GM23338 (cell line): ENCODE measurements at regions not wholly inside any gene's neighbourhood (a gene's known extent, or its start where the extent isn't known, plus 50 kb on each side); places are given as distances from the start of the nearest gene placed in this dataset.

Experiments used
- ATAC-seq: fragments of 200-7000 bp; cut with Tn5 transposase; 3 replicates; pipeline ENCODE4 v1.9.1; 2020
- DNase-seq: peaks from one replicate; pipeline ENCODE4 v3.0.0-alpha.2; 2015; ENCODE audit warnings: low spot score
- H2AFZ ChIP-seq: fragments of 200-600 bp; sonication (generic); 2 replicates; pipeline ENCODE4 v1.8.0; 2016; ENCODE audit warnings: antibody characterized with exemption, mild to moderate bottlenecking, moderate library complexity
- H3F3A ChIP-seq: fragments of 200-600 bp; sonication (generic); replicated peaks from 2 replicates; pipeline ENCODE4 v1.8.0; 2017; ENCODE audit warnings: antibody characterized with exemption, mixed run types, low read depth
- H3K27ac ChIP-seq: fragments of 200-600 bp; sonication (generic); 2 replicates; pipeline ENCODE4 v1.6.1; 2016; ENCODE audit warnings: low read depth
- H3K27me3 ChIP-seq: fragments of 200-600 bp; sonication (generic); 2 replicates; pipeline ENCODE4 v1.8.0; 2016; ENCODE audit warnings: mild to moderate bottlenecking, mixed run types, moderate library complexity; ENCODE audit not compliant: insufficient read depth
- H3K36me3 ChIP-seq: fragments of 200-600 bp; sonication (generic); 2 replicates; pipeline ENCODE4 v1.8.0; 2016; ENCODE audit warnings: mild to moderate bottlenecking; ENCODE audit not compliant: insufficient read depth
- H3K4me1 ChIP-seq: fragments of 200-600 bp; sonication (generic); 2 replicates; pipeline ENCODE4 v1.8.0; 2016; ENCODE audit warnings: mild to moderate bottlenecking, moderate library complexity; ENCODE audit not compliant: insufficient read depth
- H3K4me2 ChIP-seq: fragments of 200-600 bp; sonication (generic); 2 replicates; pipeline ENCODE4 v1.7.1; 2017; ENCODE audit warnings: mixed run types
- H3K4me3 ChIP-seq: fragments of 200-600 bp; sonication (generic); 2 replicates; pipeline ENCODE4 v1.6.1; 2016; ENCODE audit warnings: mixed run types
- H3K79me2 ChIP-seq: fragments of 200-600 bp; sonication (generic); replicated peaks from 2 replicates; pipeline ENCODE4 v1.8.0; 2017; ENCODE audit warnings: mild to moderate bottlenecking; ENCODE audit not compliant: insufficient read depth
- H3K9me2 ChIP-seq: fragments of 200-600 bp; sonication (generic); 2 replicates; pipeline ENCODE4 v1.8.0; 2017; ENCODE audit not compliant: insufficient read depth
- H4K20me1 ChIP-seq: fragments of 200-600 bp; sonication (generic); replicated peaks from 2 replicates; pipeline ENCODE4 v1.8.0; 2017; ENCODE audit warnings: mild to moderate bottlenecking; ENCODE audit not compliant: insufficient read depth
- H3K27ac Mint-ChIP-seq: 2 replicates; pipeline ENCODE4 v1.8.0; 2020; ENCODE audit warnings: inconsistent platforms, mild to moderate bottlenecking, moderate library complexity, mixed read lengths
- H3K27me3 Mint-ChIP-seq: 3 replicates; pipeline ENCODE4 v1.8.0; 2022; ENCODE audit warnings: low read depth, mild to moderate bottlenecking, moderate library complexity, mixed read lengths, inconsistent platforms; ENCODE audit not compliant: insufficient read depth, poor library complexity
- H3K36me3 Mint-ChIP-seq: 3 replicates; pipeline ENCODE4 v1.8.0; 2021; ENCODE audit warnings: low read depth, mild to moderate bottlenecking, inconsistent platforms, moderate library complexity, mixed read lengths
- H3K4me1 Mint-ChIP-seq: 3 replicates; pipeline ENCODE4 v1.8.0; 2020; ENCODE audit warnings: mild to moderate bottlenecking, inconsistent platforms, mixed read lengths
- H3K4me3 Mint-ChIP-seq: 3 replicates; pipeline ENCODE4 v1.8.0; 2021; ENCODE audit warnings: moderate library complexity, mild to moderate bottlenecking, inconsistent platforms, mixed read lengths
- H3K9me3 Mint-ChIP-seq: 3 replicates; pipeline ENCODE4 v1.8.0; 2020; ENCODE audit warnings: moderate library complexity, mild to moderate bottlenecking, inconsistent platforms, mixed read lengths
- CREB1 ChIP-seq: fragments of 250-450 bp; sonication (Bioruptor Pico); IDR thresholded peaks from 2 replicates; pipeline ENCODE4 v1.5.0; 2020; ENCODE audit warnings: low read depth, mild to moderate bottlenecking, moderate library complexity
- EZH2 ChIP-seq: fragments of 200-600 bp; sonication (generic); IDR thresholded peaks from one replicate; pipeline ENCODE4 v1.8.0; 2017; ENCODE audit warnings: antibody characterized with exemption, mild to moderate bottlenecking, low read depth; ENCODE audit not compliant: unreplicated experiment
- EZH2phosphoT487 ChIP-seq: fragments of 200-600 bp; sonication (generic); IDR thresholded peaks from one replicate; pipeline ENCODE4 v1.8.1; 2018; ENCODE audit warnings: antibody characterized with exemption; ENCODE audit not compliant: unreplicated experiment
- JUNB ChIP-seq: IDR thresholded peaks from one replicate; pipeline ENCODE4 v1.6.1; 2016; ENCODE audit warnings: antibody characterized with exemption; ENCODE audit not compliant: unreplicated experiment
- NANOG ChIP-seq: IDR thresholded peaks from 2 replicates; pipeline ENCODE4 v1.6.1; 2016; ENCODE audit warnings: antibody characterized with exemption, borderline replicate concordance
- STAT1 ChIP-seq: IDR thresholded peaks from one replicate; pipeline ENCODE4 v1.6.1; 2016; ENCODE audit warnings: antibody characterized with exemption; ENCODE audit not compliant: unreplicated experiment
- ZNF114 ChIP-seq: fragments of 250-450 bp; sonication (Bioruptor Pico); IDR thresholded peaks from 2 replicates; pipeline ENCODE4 v1.5.0; 2020; ENCODE audit warnings: mild to moderate bottlenecking, moderate library complexity
- ZNF331 ChIP-seq: fragments of 250-450 bp; sonication (Bioruptor Pico); IDR thresholded peaks from 2 replicates; pipeline ENCODE4 v1.5.0; 2020; ENCODE audit warnings: low read depth, mild to moderate bottlenecking, moderate library complexity
- TF ChIP-seq, protein P1 (sequence below): fragments of 250-450 bp; sonication (Bioruptor Pico); IDR thresholded peaks from 2 replicates; pipeline ENCODE4 v1.5.0; 2020; ENCODE audit warnings: mild to moderate bottlenecking, moderate library complexity
- TF ChIP-seq, protein P2 (sequence below): IDR thresholded peaks from 2 replicates; pipeline ENCODE4 v1.6.1; 2016; ENCODE audit warnings: antibody characterized with exemption
- TF ChIP-seq, protein P3 (sequence below): IDR thresholded peaks from one replicate; pipeline ENCODE4 v1.6.1; 2018; ENCODE audit warnings: antibody characterized with exemption; ENCODE audit not compliant: unreplicated experiment

DNA sequence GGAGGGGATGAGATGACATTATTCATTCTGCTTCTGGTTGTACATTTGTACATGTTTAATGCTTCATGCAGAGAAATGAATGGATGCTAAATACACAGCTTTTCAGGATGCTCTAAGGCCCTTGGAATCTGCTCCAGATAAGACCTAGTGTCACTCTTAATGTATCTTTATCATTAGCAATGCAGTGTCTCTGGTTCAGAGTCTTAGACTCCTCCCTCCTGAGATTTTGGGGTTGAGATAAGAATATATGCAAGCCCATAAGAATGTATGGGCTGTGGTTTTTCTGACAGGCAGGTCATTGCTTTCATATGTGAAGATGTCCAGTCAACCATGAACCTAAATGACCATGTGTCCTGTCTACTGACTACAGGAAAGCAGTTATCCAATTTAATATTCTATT, 415.5 kb downstream of the RPS6KC1 start (continued):
- TF ChIP-seq, protein P1, sequence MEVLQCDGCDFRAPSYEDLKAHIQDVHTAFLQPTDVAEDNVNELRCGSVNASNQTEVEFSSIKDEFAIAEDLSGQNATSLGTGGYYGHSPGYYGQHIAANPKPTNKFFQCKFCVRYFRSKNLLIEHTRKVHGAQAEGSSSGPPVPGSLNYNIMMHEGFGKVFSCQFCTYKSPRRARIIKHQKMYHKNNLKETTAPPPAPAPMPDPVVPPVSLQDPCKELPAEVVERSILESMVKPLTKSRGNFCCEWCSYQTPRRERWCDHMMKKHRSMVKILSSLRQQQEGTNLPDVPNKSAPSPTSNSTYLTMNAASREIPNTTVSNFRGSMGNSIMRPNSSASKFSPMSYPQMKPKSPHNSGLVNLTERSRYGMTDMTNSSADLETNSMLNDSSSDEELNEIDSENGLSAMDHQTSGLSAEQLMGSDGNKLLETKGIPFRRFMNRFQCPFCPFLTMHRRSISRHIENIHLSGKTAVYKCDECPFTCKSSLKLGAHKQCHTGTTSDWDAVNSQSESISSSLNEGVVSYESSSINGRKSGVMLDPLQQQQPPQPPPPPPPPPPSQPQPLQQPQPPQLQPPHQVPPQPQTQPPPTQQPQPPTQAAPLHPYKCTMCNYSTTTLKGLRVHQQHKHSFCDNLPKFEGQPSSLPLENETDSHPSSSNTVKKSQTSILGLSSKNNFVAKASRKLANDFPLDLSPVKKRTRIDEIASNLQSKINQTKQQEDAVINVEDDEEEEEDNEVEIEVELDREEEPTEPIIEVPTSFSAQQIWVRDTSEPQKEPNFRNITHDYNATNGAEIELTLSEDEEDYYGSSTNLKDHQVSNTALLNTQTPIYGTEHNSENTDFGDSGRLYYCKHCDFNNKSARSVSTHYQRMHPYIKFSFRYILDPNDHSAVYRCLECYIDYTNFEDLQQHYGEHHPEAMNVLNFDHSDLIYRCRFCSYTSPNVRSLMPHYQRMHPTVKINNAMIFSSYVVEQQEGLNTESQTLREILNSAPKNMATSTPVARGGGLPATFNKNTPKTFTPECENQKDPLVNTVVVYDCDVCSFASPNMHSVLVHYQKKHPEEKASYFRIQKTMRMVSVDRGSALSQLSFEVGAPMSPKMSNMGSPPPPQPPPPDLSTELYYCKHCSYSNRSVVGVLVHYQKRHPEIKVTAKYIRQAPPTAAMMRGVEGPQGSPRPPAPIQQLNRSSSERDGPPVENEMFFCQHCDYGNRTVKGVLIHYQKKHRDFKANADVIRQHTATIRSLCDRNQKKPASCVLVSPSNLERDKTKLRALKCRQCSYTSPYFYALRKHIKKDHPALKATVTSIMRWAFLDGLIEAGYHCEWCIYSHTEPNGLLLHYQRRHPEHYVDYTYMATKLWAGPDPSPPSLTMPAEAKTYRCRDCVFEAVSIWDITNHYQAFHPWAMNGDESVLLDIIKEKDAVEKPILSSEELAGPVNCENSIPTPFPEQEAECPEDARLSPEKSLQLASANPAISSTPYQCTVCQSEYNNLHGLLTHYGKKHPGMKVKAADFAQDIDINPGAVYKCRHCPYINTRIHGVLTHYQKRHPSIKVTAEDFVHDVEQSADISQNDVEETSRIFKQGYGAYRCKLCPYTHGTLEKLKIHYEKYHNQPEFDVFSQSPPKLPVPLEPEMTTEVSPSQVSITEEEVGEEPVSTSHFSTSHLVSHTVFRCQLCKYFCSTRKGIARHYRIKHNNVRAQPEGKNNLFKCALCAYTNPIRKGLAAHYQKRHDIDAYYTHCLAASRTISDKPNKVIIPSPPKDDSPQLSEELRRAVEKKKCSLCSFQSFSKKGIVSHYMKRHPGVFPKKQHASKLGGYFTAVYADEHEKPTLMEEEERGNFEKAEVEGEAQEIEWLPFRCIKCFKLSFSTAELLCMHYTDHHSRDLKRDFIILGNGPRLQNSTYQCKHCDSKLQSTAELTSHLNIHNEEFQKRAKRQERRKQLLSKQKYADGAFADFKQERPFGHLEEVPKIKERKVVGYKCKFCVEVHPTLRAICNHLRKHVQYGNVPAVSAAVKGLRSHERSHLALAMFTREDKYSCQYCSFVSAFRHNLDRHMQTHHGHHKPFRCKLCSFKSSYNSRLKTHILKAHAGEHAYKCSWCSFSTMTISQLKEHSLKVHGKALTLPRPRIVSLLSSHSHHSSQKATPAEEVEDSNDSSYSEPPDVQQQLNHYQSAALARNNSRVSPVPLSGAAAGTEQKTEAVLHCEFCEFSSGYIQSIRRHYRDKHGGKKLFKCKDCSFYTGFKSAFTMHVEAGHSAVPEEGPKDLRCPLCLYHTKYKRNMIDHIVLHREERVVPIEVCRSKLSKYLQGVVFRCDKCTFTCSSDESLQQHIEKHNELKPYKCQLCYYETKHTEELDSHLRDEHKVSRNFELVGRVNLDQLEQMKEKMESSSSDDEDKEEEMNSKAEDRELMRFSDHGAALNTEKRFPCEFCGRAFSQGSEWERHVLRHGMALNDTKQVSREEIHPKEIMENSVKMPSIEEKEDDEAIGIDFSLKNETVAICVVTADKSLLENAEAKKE (CRISPR knock-in tag): no peak
- TF ChIP-seq CREB1: no peak

DNA sequence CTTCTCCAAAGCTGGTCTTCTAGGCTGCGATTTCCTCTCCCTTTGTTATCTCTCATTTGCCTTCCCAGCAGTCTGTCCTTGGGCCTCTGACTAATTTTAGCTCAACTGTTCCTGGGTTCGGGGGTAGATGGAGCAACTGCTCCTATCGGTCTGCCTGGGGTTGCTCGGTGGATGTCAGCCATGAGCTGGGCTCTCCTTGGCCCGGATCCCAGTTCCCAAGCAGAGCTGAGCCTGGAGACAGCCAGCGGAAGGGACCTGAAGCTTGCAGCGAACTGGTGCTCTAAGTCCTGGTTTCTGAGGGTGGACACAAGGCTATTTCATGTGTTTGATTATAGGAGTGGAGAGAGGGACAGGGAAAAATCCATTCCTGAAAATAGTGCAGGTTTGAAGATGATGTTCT, 423.0 kb downstream of the RPS6KC1 start:
- no peak overlapping the region for H3K4me2 ChIP-seq
- H3K27ac ChIP-seq: no peak overlapping the region
- peak overlapping the region; percentile 38; the same call in 1 of the 2 replicates for H2AFZ ChIP-seq
- Mint-ChIP-seq H3K36me3 (no peaks in the 10 kb centered on the region), H3K4me1 (peaks cover 10% of the 10 kb centered on the region), H3K27ac (no peak overlapping the region; the same call in 1 of the 2 replicates), H3K4me3 (no peak overlapping the region), H3K27me3 (no peaks in the 10 kb centered on the region), H3K9me3 (no peaks in the 10 kb centered on the region; the same call in 2 of the 3 replicates)
- no peak overlapping the region for H3K4me3 ChIP-seq
- no peaks in the 10 kb centered on the region for H3F3A ChIP-seq
- no peaks in the 10 kb centered on the region for H4K20me1 ChIP-seq
- peaks cover 13% of the 10 kb centered on the region for H3K9me2 ChIP-seq
- H3K27me3 ChIP-seq: no peaks in the 10 kb centered on the region
- H3K36me3 ChIP-seq: no peaks in the 10 kb centered on the region
- no peaks in the 10 kb centered on the region for H3K4me1 ChIP-seq
- no peaks in the 10 kb centered on the region for H3K79me2 ChIP-seq
- ATAC-seq: no peak
- TF ChIP-seq JUNB (no peak), EZH2 (no peak), NANOG (no peak)
- DNase-seq: no peak

DNA sequence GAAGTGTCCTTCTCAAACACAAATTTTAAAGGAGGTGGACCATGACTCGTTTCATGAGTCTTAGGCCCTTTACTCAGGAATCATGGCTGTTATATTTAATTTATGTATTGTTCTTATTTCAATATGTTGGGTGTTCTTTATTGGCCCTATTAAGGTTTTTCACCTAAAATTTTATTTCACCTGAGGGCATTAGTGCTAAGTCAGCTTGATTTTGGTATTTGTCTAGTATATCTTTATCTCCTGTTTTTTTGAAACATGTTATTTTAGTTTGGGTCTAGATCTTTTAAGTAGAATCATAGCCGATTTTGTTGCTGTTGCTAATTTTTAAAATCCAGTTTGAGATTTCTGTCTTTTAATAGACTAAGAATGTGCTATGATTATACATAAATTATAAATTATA, 430.4 kb downstream of the RPS6KC1 start:
- Histone ChIP-seq H3K27ac (no peak overlapping the region), H3K79me2 (no peaks in the 10 kb centered on the region), H3K4me1 (no peaks in the 10 kb centered on the region), H3K27me3 (no peaks in the 10 kb centered on the region), H3K4me2 (no peak overlapping the region), H3K9me2 (peaks cover 11% of the 10 kb centered on the region), H3F3A (no peaks in the 10 kb centered on the region), H3K4me3 (no peak overlapping the region), H3K36me3 (no peaks in the 10 kb centered on the region), H2AFZ (no peak overlapping the region), H4K20me1 (no peaks in the 10 kb centered on the region)
- Mint-ChIP-seq H3K27ac (no peak overlapping the region), H3K4me3 (no peak overlapping the region), H3K9me3 (peaks cover 3% of the 10 kb centered on the region; the same call in 2 of the 3 replicates), H3K36me3 (no peaks in the 10 kb centered on the region), H3K27me3 (no peaks in the 10 kb centered on the region), H3K4me1 (no peaks in the 10 kb centered on the region; the same call in 2 of the 3 replicates)
- no peak for ATAC-seq
- DNase-seq: no peak
- TF ChIP-seq CREB1 (no peak), EZH2 (no peak), EZH2phosphoT487 (no peak), ZNF114 (no peak), ZNF331 (no peak), STAT1 (no peak)
- TF ChIP-seq, protein P2, sequence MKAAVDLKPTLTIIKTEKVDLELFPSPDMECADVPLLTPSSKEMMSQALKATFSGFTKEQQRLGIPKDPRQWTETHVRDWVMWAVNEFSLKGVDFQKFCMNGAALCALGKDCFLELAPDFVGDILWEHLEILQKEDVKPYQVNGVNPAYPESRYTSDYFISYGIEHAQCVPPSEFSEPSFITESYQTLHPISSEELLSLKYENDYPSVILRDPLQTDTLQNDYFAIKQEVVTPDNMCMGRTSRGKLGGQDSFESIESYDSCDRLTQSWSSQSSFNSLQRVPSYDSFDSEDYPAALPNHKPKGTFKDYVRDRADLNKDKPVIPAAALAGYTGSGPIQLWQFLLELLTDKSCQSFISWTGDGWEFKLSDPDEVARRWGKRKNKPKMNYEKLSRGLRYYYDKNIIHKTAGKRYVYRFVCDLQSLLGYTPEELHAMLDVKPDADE: no peak
- TF ChIP-seq, protein P3, sequence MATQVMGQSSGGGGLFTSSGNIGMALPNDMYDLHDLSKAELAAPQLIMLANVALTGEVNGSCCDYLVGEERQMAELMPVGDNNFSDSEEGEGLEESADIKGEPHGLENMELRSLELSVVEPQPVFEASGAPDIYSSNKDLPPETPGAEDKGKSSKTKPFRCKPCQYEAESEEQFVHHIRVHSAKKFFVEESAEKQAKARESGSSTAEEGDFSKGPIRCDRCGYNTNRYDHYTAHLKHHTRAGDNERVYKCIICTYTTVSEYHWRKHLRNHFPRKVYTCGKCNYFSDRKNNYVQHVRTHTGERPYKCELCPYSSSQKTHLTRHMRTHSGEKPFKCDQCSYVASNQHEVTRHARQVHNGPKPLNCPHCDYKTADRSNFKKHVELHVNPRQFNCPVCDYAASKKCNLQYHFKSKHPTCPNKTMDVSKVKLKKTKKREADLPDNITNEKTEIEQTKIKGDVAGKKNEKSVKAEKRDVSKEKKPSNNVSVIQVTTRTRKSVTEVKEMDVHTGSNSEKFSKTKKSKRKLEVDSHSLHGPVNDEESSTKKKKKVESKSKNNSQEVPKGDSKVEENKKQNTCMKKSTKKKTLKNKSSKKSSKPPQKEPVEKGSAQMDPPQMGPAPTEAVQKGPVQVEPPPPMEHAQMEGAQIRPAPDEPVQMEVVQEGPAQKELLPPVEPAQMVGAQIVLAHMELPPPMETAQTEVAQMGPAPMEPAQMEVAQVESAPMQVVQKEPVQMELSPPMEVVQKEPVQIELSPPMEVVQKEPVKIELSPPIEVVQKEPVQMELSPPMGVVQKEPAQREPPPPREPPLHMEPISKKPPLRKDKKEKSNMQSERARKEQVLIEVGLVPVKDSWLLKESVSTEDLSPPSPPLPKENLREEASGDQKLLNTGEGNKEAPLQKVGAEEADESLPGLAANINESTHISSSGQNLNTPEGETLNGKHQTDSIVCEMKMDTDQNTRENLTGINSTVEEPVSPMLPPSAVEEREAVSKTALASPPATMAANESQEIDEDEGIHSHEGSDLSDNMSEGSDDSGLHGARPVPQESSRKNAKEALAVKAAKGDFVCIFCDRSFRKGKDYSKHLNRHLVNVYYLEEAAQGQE: no peak
